ENCODE measurements at regions not wholly inside any gene's neighbourhood (a gene's known extent, or its start where the extent isn't known, plus 50 kb on each side); places are given as distances from the start of the nearest gene placed in this dataset.
"Not testable (repeated sequence)": the region's sequence is repeated elsewhere in the genome, so short reads cannot be mapped to it uniquely, and the experiment has no call there.

GRCh38 chr17:74134991-74135390 lies 68.5 kb upstream of the RPL38 start:
- Histone ChIP-seq H3K4me1 (ENCODE audit: control insufficient read depth, insufficient read depth, low read length) (no peaks in the 10 kb centered on the region), H3K4me3 (ENCODE audit: low read length) (no peak overlapping the region), H3K27me3 (ENCODE audit: control insufficient read depth, insufficient read depth, low read length) (peaks cover 13% of the 10 kb centered on the region), H3K36me3 (ENCODE audit: control insufficient read depth, insufficient read depth, low read length) (no peaks in the 10 kb centered on the region), H3K9me3 (replicated peaks; ENCODE audit: control insufficient read depth, low read depth, low read length) (no peaks in the 10 kb centered on the region), H3K27ac (ENCODE audit: low read length) (no peak overlapping the region)
- WGBS (ENCODE audit: insufficient coverage), result no CpG with 5 or more reads among the region's 1 CpG
- DNase-seq, result no peak

- Histone ChIP-seq H3K36me3 (ENCODE audit: control insufficient read depth, insufficient read depth, low read length) (no peaks in the 10 kb centered on the region), H3K27me3 (ENCODE audit: control insufficient read depth, insufficient read depth, low read length) (peaks cover 8% of the 10 kb centered on the region), H3K27ac (ENCODE audit: low read length) (no peak overlapping the region), H3K4me1 (ENCODE audit: control insufficient read depth, insufficient read depth, low read length) (no peaks in the 10 kb centered on the region), H3K9me3 (replicated peaks; ENCODE audit: control insufficient read depth, low read depth, low read length) (no peaks in the 10 kb centered on the region), H3K4me3 (ENCODE audit: low read length) (no peak overlapping the region)
- WGBS (ENCODE audit: insufficient coverage), result 60% methylated on average over 1 of the region's 9 CpGs
- no peak for DNase-seq
These were observed 67.9 kb upstream of the RPL38 start for GRCh38 chr17:74135391-74136167.

- Histone ChIP-seq H3K27me3 (ENCODE audit: control insufficient read depth, insufficient read depth, low read length) (peaks cover 6% of the 10 kb centered on the region), H3K4me1 (ENCODE audit: control insufficient read depth, insufficient read depth, low read length) (no peaks in the 10 kb centered on the region), H3K9me3 (replicated peaks; ENCODE audit: control insufficient read depth, low read depth, low read length) (peaks cover 7% of the 10 kb centered on the region), H3K36me3 (ENCODE audit: control insufficient read depth, insufficient read depth, low read length) (no peaks in the 10 kb centered on the region), H3K27ac (ENCODE audit: low read length) (no peak overlapping the region), H3K4me3 (ENCODE audit: low read length) (no peak overlapping the region)
- 31% methylated on average over 2 of the region's 3 CpGs for WGBS (ENCODE audit: insufficient coverage)
- no peak for DNase-seq
These were observed 66.1 kb upstream of the RPL38 start for GRCh38 chr17:74137416-74137815.

DNA sequence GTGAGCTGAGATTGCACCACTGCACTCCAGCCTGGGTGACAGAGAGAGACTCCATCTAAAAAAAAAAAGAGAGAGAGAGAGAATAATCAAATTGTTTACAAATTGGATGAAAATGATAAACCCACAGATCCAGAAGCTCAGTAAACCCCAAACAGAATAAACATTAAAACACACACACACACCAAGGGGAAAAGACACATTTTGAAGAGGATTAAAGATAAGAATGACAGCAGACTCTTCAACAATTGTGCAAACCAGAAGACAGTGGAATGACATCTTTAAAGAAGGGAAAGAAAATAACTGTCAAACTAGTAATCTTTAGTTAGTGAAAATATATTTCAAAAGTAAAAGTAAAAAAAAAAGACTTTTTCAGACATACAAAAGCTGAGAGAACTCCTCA lies 64.4 kb upstream of the RPL38 start:
- Histone ChIP-seq H3K36me3 (ENCODE audit: control insufficient read depth, insufficient read depth, low read length) (no peaks in the 10 kb centered on the region), H3K27ac (ENCODE audit: low read length) (no peak overlapping the region), H3K27me3 (ENCODE audit: control insufficient read depth, insufficient read depth, low read length) (peaks cover 3% of the 10 kb centered on the region), H3K9me3 (replicated peaks; ENCODE audit: control insufficient read depth, low read depth, low read length) (peaks cover 16% of the 10 kb centered on the region), H3K4me1 (ENCODE audit: control insufficient read depth, insufficient read depth, low read length) (no peaks in the 10 kb centered on the region), H3K4me3 (ENCODE audit: low read length) (no peak overlapping the region)
- no peak for DNase-seq

DNA sequence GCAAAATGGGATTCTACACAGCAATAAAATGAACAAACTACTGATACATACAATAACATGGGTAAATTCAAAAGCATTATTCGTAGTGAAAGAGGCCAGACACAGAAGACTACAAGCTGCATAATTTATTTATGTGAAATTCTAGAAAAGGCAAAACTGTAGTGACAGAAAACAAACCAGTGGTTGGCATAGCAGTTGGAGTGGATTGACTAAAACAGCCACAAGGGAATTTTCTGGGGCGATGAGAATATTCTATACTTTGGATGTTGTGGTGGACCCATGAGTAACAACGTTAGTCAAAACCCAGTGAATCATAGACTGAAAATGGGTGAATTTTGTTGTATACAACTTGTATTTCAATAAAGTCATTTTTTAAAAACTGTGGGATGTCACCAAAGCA lies 63.2 kb upstream of the RPL38 start:
- Histone ChIP-seq H3K4me3 (ENCODE audit: low read length) (no peak overlapping the region), H3K36me3 (ENCODE audit: control insufficient read depth, insufficient read depth, low read length) (no peaks in the 10 kb centered on the region), H3K4me1 (ENCODE audit: control insufficient read depth, insufficient read depth, low read length) (no peaks in the 10 kb centered on the region), H3K27me3 (ENCODE audit: control insufficient read depth, insufficient read depth, low read length) (peaks cover 4% of the 10 kb centered on the region), H3K9me3 (replicated peaks; ENCODE audit: control insufficient read depth, low read depth, low read length) (peaks cover 16% of the 10 kb centered on the region), H3K27ac (ENCODE audit: low read length) (no peak overlapping the region)
- WGBS (ENCODE audit: insufficient coverage), result 83% methylated on average over 1 of the region's 3 CpGs
- no peak for DNase-seq

DNA sequence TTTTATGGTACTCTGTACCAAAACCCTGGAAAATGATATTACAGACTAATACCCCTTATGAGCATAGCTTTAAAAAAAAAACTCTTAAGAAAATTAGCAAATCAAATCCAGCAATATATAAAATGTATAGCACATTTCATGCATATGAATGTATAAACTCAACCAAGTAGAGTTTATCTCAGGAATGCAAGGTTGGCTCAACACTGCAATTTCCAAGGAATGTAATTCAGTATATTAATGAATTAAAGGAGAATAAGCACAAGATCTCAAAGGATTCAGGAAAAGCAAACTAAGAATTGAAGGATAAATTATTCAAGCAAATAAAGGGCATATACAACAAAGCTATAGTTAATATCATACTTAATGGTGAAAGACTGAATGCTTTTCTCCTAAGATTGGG lies 61.9 kb upstream of the RPL38 start:
- peaks cover 11% of the 10 kb centered on the region for H3K27me3 ChIP-seq (ENCODE audit: control insufficient read depth, insufficient read depth, low read length)
- DNase-seq, result no peak
- no peaks in the 10 kb centered on the region for H3K4me1 ChIP-seq (ENCODE audit: control insufficient read depth, insufficient read depth, low read length)
- no peak overlapping the region for H3K27ac ChIP-seq (ENCODE audit: low read length)
- no peaks in the 10 kb centered on the region for H3K36me3 ChIP-seq (ENCODE audit: control insufficient read depth, insufficient read depth, low read length)
- H3K9me3 ChIP-seq (replicated peaks; ENCODE audit: control insufficient read depth, low read depth, low read length), result peaks cover 16% of the 10 kb centered on the region
- no peak overlapping the region for H3K4me3 ChIP-seq (ENCODE audit: low read length)

DNA sequence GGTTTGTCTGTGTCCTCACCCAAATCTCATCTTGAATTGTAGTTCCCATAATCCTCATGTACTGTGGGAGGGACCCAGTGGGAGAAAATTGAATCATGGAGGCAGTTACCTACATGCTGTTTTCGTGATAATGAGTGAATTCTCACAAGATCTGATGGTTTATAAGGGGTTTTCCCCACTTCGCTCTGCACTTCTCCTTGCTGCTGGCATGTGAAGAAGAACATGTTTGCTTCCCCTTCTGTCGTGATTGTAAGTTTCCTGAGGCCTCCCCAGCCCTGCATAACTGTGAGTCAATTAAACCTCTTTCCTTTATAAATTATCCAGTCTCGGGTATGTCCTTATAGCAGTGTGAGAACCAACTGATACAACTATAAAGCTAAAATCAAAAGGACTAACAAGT lies 60.2 kb upstream of the RPL38 start:
- H3K36me3 ChIP-seq (ENCODE audit: control insufficient read depth, insufficient read depth, low read length); H3K27ac ChIP-seq (ENCODE audit: low read length); H3K4me3 ChIP-seq (ENCODE audit: low read length); H3K4me1 ChIP-seq (ENCODE audit: control insufficient read depth, insufficient read depth, low read length); DNase-seq: not testable (repeated sequence)
- peaks cover 16% of the 10 kb centered on the region for H3K9me3 ChIP-seq (replicated peaks; ENCODE audit: control insufficient read depth, low read depth, low read length)
- WGBS (ENCODE audit: insufficient coverage), result no CpG with 5 or more reads among the region's 4 CpGs
- H3K27me3 ChIP-seq (ENCODE audit: control insufficient read depth, insufficient read depth, low read length), result peaks cover 11% of the 10 kb centered on the region

DNA sequence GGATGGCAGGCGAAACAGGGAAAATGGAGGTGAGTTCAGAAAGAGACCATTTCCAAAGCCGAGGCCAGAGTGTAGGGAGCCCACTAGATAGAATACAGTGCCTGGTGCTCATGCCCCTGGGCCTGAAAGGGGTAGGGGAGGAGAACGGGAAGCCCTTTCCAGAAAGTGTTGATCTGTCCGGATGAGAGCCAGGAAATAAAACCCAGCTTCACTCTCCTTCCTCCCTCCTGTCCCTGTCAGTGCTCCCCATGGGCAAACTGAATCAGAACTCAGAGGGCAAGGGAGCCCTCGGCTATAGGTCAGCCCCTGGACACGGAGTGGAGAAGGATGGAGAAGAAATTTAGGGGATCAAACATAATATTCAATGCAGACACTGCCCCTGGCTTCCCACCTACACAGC lies 57.7 kb upstream of the RPL38 start:
- Histone ChIP-seq H3K27me3 (ENCODE audit: control insufficient read depth, insufficient read depth, low read length) (peaks cover 19% of the 10 kb centered on the region), H3K4me1 (ENCODE audit: control insufficient read depth, insufficient read depth, low read length) (no peaks in the 10 kb centered on the region), H3K36me3 (ENCODE audit: control insufficient read depth, insufficient read depth, low read length) (no peaks in the 10 kb centered on the region), H3K9me3 (replicated peaks; ENCODE audit: control insufficient read depth, low read depth, low read length) (peaks cover 16% of the 10 kb centered on the region), H3K4me3 (ENCODE audit: low read length) (no peak overlapping the region), H3K27ac (ENCODE audit: low read length) (no peak overlapping the region)
- WGBS (ENCODE audit: insufficient coverage), result 63% methylated on average over 2 of the region's 6 CpGs
- DNase-seq, result no peak

GRCh38 chr17:74146196-74146595 lies 57.3 kb upstream of the RPL38 start:
- H3K36me3 ChIP-seq (ENCODE audit: control insufficient read depth, insufficient read depth, low read length), result no peaks in the 10 kb centered on the region
- DNase-seq, result no peak
- H3K9me3 ChIP-seq (replicated peaks; ENCODE audit: control insufficient read depth, low read depth, low read length), result peaks cover 16% of the 10 kb centered on the region
- 100% methylated on average over 2 of the region's 3 CpGs for WGBS (ENCODE audit: insufficient coverage)
- no peak overlapping the region for H3K27ac ChIP-seq (ENCODE audit: low read length)
- H3K4me3 ChIP-seq (ENCODE audit: low read length), result no peak overlapping the region
- peaks cover 19% of the 10 kb centered on the region for H3K27me3 ChIP-seq (ENCODE audit: control insufficient read depth, insufficient read depth, low read length)
- H3K4me1 ChIP-seq (ENCODE audit: control insufficient read depth, insufficient read depth, low read length), result no peaks in the 10 kb centered on the region

DNA sequence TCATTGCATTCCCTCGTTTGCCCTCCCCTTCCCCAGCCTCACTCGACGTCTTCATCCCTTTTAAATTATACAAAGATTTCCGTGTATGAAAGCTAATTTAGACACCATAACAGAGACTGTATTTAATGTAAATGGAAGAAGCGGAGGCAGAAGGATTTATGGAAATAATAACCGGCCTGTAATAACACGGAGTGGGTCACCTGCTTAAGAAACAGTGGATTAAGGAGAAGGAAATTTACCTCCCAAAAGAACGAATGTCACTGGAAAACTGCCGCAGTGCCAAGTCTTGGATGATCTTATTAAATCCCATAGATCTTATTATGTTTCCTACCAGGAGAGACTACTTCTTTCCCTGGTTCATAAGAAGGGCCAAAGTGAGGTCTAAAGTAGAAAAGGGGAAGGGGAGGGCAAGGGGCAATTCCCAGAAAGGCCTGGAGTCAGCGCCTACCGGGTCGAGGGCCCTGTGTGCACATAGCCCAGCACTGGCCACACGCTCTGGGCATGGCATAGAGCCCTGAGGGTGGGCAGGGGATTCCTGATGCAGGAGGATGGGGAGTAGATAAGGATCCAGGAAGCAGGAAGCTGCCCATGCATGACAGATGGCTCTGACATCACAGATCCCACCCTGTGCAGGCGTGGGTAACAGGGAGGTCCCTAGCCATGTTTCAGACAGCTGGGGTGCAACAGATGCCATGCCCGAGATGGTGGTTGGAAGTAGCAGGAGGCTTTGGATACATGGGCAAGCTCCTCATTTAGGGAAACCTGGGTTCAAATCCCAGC lies 56.2 kb upstream of the RPL38 start:
- Histone ChIP-seq H3K27me3 (ENCODE audit: control insufficient read depth, insufficient read depth, low read length) (peaks cover 25% of the 10 kb centered on the region), H3K9me3 (replicated peaks; ENCODE audit: control insufficient read depth, low read depth, low read length) (peaks cover 9% of the 10 kb centered on the region), H3K36me3 (ENCODE audit: control insufficient read depth, insufficient read depth, low read length) (no peaks in the 10 kb centered on the region), H3K4me3 (ENCODE audit: low read length) (no peak overlapping the region), H3K4me1 (ENCODE audit: control insufficient read depth, insufficient read depth, low read length) (no peaks in the 10 kb centered on the region), H3K27ac (ENCODE audit: low read length) (no peak overlapping the region)
- WGBS (ENCODE audit: insufficient coverage), result 82% methylated on average over 4 of the region's 15 CpGs
- no peak for DNase-seq

All from muscle of leg (tissue), 3 donors.